Body of pancreas (tissue), 4 donors: ENCODE measurements at regions not wholly inside any gene's neighbourhood (a gene's known extent, or its start where the extent isn't known, plus 50 kb on each side); places are given as distances from the start of the nearest gene placed in this dataset.
A peak's percentile ranks its signal among the peaks of the same experiment; 100 is the strongest.

ENCODE experiments used
- ATAC-seq: fragments of 150-250 bp; one replicate; pipeline ENCODE4 v1.9.1; 2016
- DNase-seq, 4 donors: peaks; one replicate each; pipeline ENCODE4 v3.0.0-alpha.2; 2019
- H3K27ac ChIP-seq, 4 donors: fragments of 200-600 bp; sonication (generic); 1 replicate in 3 of 4; 2 replicates in 1 of 4; pipeline versions ENCODE4 v1.5.1 to v1.6.1; 2016 to 2019; ENCODE audit warnings: mild to moderate bottlenecking in 1 of 4, mixed read lengths in 1 of 4, moderate library complexity in 1 of 4
- H3K27me3 ChIP-seq, 2 donors: fragments of 200-600 bp; sonication (generic); one replicate each; pipeline ENCODE4 v1.6.0; 2016; ENCODE audit warnings: mild to moderate bottlenecking in 1 of 2
- H3K36me3 ChIP-seq, 2 donors: fragments of 200-600 bp; sonication (generic); replicated peaks in 1 of 2; 2 replicates each; pipeline ENCODE4 v1.5.1; 2016; ENCODE audit warnings: low read depth in 2 of 2; ENCODE audit not compliant: insufficient read depth in 1 of 2
- H3K4me1 ChIP-seq: fragments of 200-600 bp; sonication (generic); one replicate; pipeline ENCODE4 v1.6.0; 2016
- H3K4me3 ChIP-seq, 2 donors: fragments of 200-600 bp; sonication (generic); 1 replicate in 1 of 2; 2 replicates in 1 of 2; pipeline ENCODE4 v1.5.1; 2016 to 2019
- H3K9me3 ChIP-seq, 3 donors: fragments of 200-600 bp; sonication (generic); 1 replicate in 2 of 3; 2 replicates in 1 of 3; pipeline ENCODE4 v1.5.1; 2016
- POLR2A ChIP-seq, 3 donors: fragments of 450-650 bp; IDR thresholded peaks; one replicate each; pipeline ENCODE4 v1.6.1; 2016; ENCODE audit warnings: antibody characterized with exemption in 3 of 3, mild to moderate bottlenecking in 2 of 3
- WGBS, 2 donors: methylation state at CpG; one replicate each; pipeline ENCODE4 v1.1.5; 2017; 5-methylcytosine and 5-hydroxymethylcytosine counted together
- intact Hi-C: fragments of 100-400 bp; cut with DNase I; formaldehyde crosslinking; loops from one replicate; pipeline ENCODE4 v1.15.1; 2023
- TF ChIP-seq, protein P1 (sequence below), 7 experiments: fragments of 450-650 bp in 4 of 7; fragments of 200-600 bp in 3 of 7; sonication (generic) in 3 of 7; IDR thresholded peaks; one replicate each; pipeline ENCODE4 v1.5.1; 2016 to 2019; ENCODE audit warnings: antibody characterized with exemption in 7 of 7

DNA sequence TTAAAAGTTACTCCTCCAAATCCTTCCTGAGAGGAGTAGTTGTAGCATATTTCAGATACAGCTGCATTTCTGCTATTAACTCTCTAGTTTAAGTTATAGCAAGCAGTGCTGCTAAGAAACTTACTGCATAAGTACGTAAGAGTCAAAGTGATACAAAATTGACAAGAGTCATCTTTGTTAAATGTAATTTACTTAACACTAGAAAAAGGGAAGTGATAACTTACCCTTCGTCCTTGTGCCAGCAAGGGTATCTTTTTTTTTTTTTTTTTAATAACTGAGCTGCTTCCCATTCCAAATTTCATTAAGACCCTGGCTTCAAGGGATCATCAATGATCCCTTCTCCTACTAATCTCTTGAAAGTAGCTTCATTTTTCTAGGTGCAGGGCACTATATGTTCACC, 493.0 kb downstream of the PLCL1 start:
- WGBS, 2 donors: 44 to 50% methylated on average over 2 of the region's 2 CpGs
- H3K27me3 ChIP-seq: no peaks in the 10 kb centered on the region
- H3K4me1 ChIP-seq: no peaks in the 10 kb centered on the region
- H3K27ac ChIP-seq: no peak overlapping the region
- H3K4me3 ChIP-seq: no peak overlapping the region
- DNase-seq (no peak), ATAC-seq (no peak)
- no peak for TF ChIP-seq POLR2A (IDR thresholded peaks at IDR 0.05)
- TF ChIP-seq, protein P1, sequence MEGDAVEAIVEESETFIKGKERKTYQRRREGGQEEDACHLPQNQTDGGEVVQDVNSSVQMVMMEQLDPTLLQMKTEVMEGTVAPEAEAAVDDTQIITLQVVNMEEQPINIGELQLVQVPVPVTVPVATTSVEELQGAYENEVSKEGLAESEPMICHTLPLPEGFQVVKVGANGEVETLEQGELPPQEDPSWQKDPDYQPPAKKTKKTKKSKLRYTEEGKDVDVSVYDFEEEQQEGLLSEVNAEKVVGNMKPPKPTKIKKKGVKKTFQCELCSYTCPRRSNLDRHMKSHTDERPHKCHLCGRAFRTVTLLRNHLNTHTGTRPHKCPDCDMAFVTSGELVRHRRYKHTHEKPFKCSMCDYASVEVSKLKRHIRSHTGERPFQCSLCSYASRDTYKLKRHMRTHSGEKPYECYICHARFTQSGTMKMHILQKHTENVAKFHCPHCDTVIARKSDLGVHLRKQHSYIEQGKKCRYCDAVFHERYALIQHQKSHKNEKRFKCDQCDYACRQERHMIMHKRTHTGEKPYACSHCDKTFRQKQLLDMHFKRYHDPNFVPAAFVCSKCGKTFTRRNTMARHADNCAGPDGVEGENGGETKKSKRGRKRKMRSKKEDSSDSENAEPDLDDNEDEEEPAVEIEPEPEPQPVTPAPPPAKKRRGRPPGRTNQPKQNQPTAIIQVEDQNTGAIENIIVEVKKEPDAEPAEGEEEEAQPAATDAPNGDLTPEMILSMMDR (IDR thresholded peaks at IDR 0.05): no peak
- intact Hi-C loops: no loop called here
- no peaks in the 10 kb centered on the region for H3K9me3 ChIP-seq
- H3K36me3 ChIP-seq: no peaks in the 10 kb centered on the region

DNA sequence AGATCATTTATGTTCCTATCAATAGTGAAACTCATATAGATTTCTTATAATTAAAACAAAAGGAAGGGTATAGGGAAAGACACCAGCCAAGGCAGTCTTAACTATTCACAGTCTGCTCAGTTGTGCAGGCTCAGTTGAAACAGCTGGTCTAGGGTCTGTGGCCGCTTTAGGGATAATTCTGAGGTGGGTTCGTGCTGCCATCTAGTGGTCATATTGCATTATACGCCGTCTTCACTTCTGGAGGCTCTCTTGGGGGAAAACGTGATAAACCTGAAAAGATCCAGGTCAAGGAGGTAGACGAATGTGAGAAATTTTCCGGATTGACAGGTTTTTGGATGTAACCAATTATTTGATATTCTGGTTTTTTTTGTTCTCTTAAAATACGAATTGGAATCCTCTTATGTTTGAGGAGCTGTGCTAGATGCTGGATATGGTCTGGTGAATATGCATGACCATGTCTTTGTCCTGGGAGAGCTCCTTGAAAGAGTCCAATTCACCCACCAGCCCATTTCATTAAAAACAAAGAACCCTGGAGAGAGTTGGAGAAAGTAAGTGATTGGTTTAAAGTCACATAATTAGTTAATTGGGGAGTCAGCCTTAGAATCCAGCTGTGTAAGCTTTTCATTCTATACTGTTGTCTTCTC, 492.4 kb downstream of the PLCL1 start:
- Histone ChIP-seq H3K27ac (no peak overlapping the region), H3K9me3 (no peaks in the 10 kb centered on the region), H3K27me3 (no peaks in the 10 kb centered on the region), H3K4me3 (no peak overlapping the region), H3K4me1 (no peaks in the 10 kb centered on the region), H3K36me3 (no peaks in the 10 kb centered on the region)
- 1% methylated on average over 8 of the region's 8 CpGs for WGBS, 2 donors
- intact Hi-C loops: no loop called here
- DNase-seq (peak; percentile 47 to 61 (median 56)), ATAC-seq (peak; percentile 72)
- TF ChIP-seq POLR2A (IDR thresholded peaks at IDR 0.05): no peak
- TF ChIP-seq, protein P1 (IDR thresholded peaks at IDR 0.05): peak; percentile 40 to 90 (median 72)

DNA sequence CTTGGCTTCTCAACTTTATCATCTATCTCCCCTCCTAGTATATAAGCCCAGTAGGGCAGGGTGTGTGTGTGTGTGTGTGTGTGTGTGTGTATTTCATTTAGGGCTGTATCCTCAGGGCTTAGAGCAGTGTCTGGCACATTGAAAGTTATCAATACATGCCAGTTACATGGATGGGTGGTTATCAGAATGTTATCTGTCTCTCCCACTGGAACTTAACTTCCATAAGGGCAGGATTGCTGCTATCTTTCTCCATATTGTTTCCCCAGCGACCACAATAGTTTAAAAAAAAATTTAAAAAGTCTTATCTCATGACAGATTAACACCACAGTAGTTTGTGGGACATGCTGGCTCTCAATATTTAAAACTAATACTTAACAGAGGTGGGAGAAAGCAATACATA, 488.9 kb downstream of the PLCL1 start:
- Histone ChIP-seq H3K36me3 (no peaks in the 10 kb centered on the region), H3K4me3 (no peak overlapping the region), H3K4me1 (no peaks in the 10 kb centered on the region), H3K9me3 (no peaks in the 10 kb centered on the region), H3K27ac (no peak overlapping the region), H3K27me3 (no peaks in the 10 kb centered on the region)
- TF ChIP-seq, protein P1 (IDR thresholded peaks at IDR 0.05): no peak
- no peak for TF ChIP-seq POLR2A (IDR thresholded peaks at IDR 0.05)
- DNase-seq (no peak), ATAC-seq (no peak)
- 13 to 29% methylated on average over 1 of the region's 1 CpG for WGBS, 2 donors
- intact Hi-C loops: loop anchor here (5.0 kb wide), 1 partner anchor 491 kb away; the partner anchor contains the start of gene PLCL1

DNA sequence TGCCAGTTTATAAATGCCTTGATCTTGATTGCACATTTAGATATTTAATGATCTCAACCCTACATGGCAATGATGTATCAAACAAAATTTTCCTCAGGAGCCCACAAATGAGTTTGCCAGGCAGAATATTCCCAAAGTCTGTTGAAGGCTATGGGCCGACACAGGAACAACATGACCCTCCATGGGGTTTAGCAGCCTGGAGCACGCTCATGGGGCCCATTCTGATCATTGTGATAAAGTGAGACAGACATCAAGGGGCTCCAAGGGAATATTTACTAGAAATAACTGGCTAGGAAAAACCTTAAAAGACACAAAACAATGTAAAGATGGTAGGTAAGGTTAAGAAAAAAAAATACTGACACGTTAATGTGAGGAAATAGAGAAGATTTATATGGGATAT, 485.4 kb downstream of the PLCL1 start:
- Histone ChIP-seq H3K36me3 (no peaks in the 10 kb centered on the region), H3K27ac (no peak overlapping the region), H3K4me3 (no peak overlapping the region), H3K9me3 (no peaks in the 10 kb centered on the region), H3K4me1 (no peaks in the 10 kb centered on the region), H3K27me3 (no peaks in the 10 kb centered on the region)
- no peak for TF ChIP-seq POLR2A (IDR thresholded peaks at IDR 0.05)
- TF ChIP-seq, protein P1 (IDR thresholded peaks at IDR 0.05): no peak
- intact Hi-C loops: loop anchor here (5.0 kb wide), 1 partner anchor 488 kb away; the partner anchor contains the start of gene PLCL1
- WGBS, 2 donors: 86 to 89% methylated on average over 3 of the region's 3 CpGs
- no peak for ATAC-seq
- DNase-seq: no peak

DNA sequence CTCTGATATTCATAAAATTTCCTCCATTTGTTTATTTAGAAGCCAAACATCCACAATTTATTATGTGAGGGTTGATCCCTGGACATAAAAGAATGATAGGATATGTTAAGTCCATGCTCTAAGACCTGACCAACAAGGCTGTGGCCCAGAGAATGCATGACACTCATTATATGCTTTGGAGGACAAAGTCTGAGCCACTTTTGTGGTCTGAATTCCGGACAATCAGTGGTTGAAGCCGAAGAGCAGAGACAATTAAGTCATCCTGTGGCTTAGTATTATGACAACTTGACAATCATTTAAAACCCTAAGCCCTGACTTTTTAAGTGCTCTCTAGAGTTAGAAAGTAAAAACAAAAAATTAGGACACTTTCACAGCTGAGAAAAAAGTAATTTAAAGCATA, 483.3 kb downstream of the PLCL1 start:
- TF ChIP-seq, protein P1 (IDR thresholded peaks at IDR 0.05): no peak
- no peak for TF ChIP-seq POLR2A (IDR thresholded peaks at IDR 0.05)
- 52 to 64% methylated on average over 2 of the region's 2 CpGs for WGBS, 2 donors

More for the DNA sequence above, 483.3 kb downstream of the PLCL1 start:
- H3K4me1 ChIP-seq: no peaks in the 10 kb centered on the region
- H3K36me3 ChIP-seq: no peaks in the 10 kb centered on the region
- no peaks in the 10 kb centered on the region for H3K9me3 ChIP-seq
- DNase-seq (no peak), ATAC-seq (no peak)
- H3K4me3 ChIP-seq: no peak overlapping the region
- H3K27me3 ChIP-seq: no peaks in the 10 kb centered on the region
- H3K27ac ChIP-seq: no peak overlapping the region
- intact Hi-C loops: no loop called here
